GM19035 (cell line): ENCODE measurements at regions not wholly inside any gene's neighbourhood (a gene's known extent, or its start where the extent isn't known, plus 50 kb on each side); places are given as distances from the start of the nearest gene placed in this dataset.
A peak's percentile ranks its signal among the peaks of the same experiment; 100 is the strongest.

ENCODE experiments used
- ATAC-seq: cut with Tn5 transposase; IDR thresholded peaks from one replicate; pipeline ENCODE4 v1.9.1; 2021; ENCODE audit not compliant: unreplicated experiment

GRCh38 chr15:38168467-38169070 is 84.1 kb upstream of the SPRED1 start:
- ATAC-seq = no peak

GRCh38 chr15:38171973-38172372 is 80.7 kb upstream of the SPRED1 start:
- no peak for ATAC-seq

- no peak for ATAC-seq
Observed at GRCh38 chr15:38174691-38175090, 77.9 kb upstream of the SPRED1 start.

GRCh38 chr15:38176155-38176554 is 76.5 kb upstream of the SPRED1 start:
- ATAC-seq = peak; percentile 92

GRCh38 chr15:38176691-38177090 is 75.9 kb upstream of the SPRED1 start:
- ATAC-seq = no peak

GRCh38 chr15:38182900-38183299 is 69.7 kb upstream of the SPRED1 start:
- no peak for ATAC-seq

- ATAC-seq = no peak
Observed at GRCh38 chr15:38186507-38186906, 66.1 kb upstream of the SPRED1 start.

GRCh38 chr15:38187630-38188313 is 64.9 kb upstream of the SPRED1 start:
- no peak for ATAC-seq

- ATAC-seq = no peak
Observed at GRCh38 chr15:38189671-38190295, 62.9 kb upstream of the SPRED1 start.

- ATAC-seq = no peak
Observed at GRCh38 chr15:38190501-38190900, 62.1 kb upstream of the SPRED1 start.

- no peak for ATAC-seq
Observed at GRCh38 chr15:38192496-38192895, 60.1 kb upstream of the SPRED1 start.

GRCh38 chr15:38193496-38193895 is 59.1 kb upstream of the SPRED1 start:
- no peak for ATAC-seq

- ATAC-seq = no peak
Observed at GRCh38 chr15:38195191-38195901, 57.3 kb upstream of the SPRED1 start.

- ATAC-seq = no peak
Observed at GRCh38 chr15:38196076-38196475, 56.6 kb upstream of the SPRED1 start.

- no peak for ATAC-seq
Observed at GRCh38 chr15:38197553-38197952, 55.1 kb upstream of the SPRED1 start.

GRCh38 chr15:38201714-38202113 is 50.9 kb upstream of the SPRED1 start:
- ATAC-seq = no peak

- ATAC-seq = no peak
Observed at GRCh38 chr15:38202361-38202760, 50.3 kb upstream of the SPRED1 start.
